ENCODE measurements at regions not wholly inside any gene's neighbourhood (a gene's known extent, or its start where the extent isn't known, plus 50 kb on each side); places are given as distances from the start of the nearest gene placed in this dataset.

GRCh38 chr2:239905884-239906654 lies 119.1 kb downstream of the NDUFA10 start:
- no peak for DNase-seq (ENCODE audit: low spot score)

GRCh38 chr2:239905306-239905705 lies 119.8 kb downstream of the NDUFA10 start:
- no peak for DNase-seq (ENCODE audit: low spot score)

GRCh38 chr2:239904496-239904895 lies 120.6 kb downstream of the NDUFA10 start:
- DNase-seq (ENCODE audit: low spot score) = no peak

- DNase-seq (ENCODE audit: low spot score) = no peak
Observed at GRCh38 chr2:239903803-239904202, 121.3 kb downstream of the NDUFA10 start.

GRCh38 chr2:239903210-239903609 lies 121.9 kb downstream of the NDUFA10 start:
- DNase-seq (ENCODE audit: low spot score) = no peak

- DNase-seq (ENCODE audit: low spot score) = no peak
Observed at GRCh38 chr2:239902749-239903201, 122.4 kb downstream of the NDUFA10 start.

GRCh38 chr2:239898292-239898925 lies 126.7 kb downstream of the NDUFA10 start:
- no peak for DNase-seq (ENCODE audit: low spot score)

- DNase-seq (ENCODE audit: low spot score) = no peak
Observed at GRCh38 chr2:239897596-239898235, 127.4 kb downstream of the NDUFA10 start.

- no peak for DNase-seq (ENCODE audit: low spot score)
Observed at GRCh38 chr2:239896075-239896474, 129.1 kb downstream of the NDUFA10 start.

GRCh38 chr2:239895669-239896068 lies 129.5 kb downstream of the NDUFA10 start:
- no peak for DNase-seq (ENCODE audit: low spot score)

GRCh38 chr2:239895116-239895515 lies 130.0 kb downstream of the NDUFA10 start:
- no peak for DNase-seq (ENCODE audit: low spot score)

GRCh38 chr2:239894276-239894675 lies 130.9 kb downstream of the NDUFA10 start:
- no peak for DNase-seq (ENCODE audit: low spot score)

- DNase-seq (ENCODE audit: low spot score) = peak; percentile 10
Observed at GRCh38 chr2:239893236-239893515, 132.0 kb downstream of the NDUFA10 start.

GRCh38 chr2:239892441-239893235 lies 132.5 kb downstream of the NDUFA10 start:
- DNase-seq (ENCODE audit: low spot score) = no peak

GRCh38 chr2:239891698-239892097 lies 133.4 kb downstream of the NDUFA10 start:
- DNase-seq (ENCODE audit: low spot score) = no peak

GRCh38 chr2:239890206-239890746 lies 134.9 kb downstream of the NDUFA10 start:
- DNase-seq (ENCODE audit: low spot score) = no peak

GRCh38 chr2:239889641-239890121 lies 135.5 kb downstream of the NDUFA10 start:
- no peak for DNase-seq (ENCODE audit: low spot score)

- DNase-seq (ENCODE audit: low spot score) = no peak
Observed at GRCh38 chr2:239887604-239888003, 137.5 kb downstream of the NDUFA10 start.

- DNase-seq (ENCODE audit: low spot score) = no peak
Observed at GRCh38 chr2:239886781-239887180, 138.4 kb downstream of the NDUFA10 start.

GRCh38 chr2:239884875-239885274 lies 140.3 kb downstream of the NDUFA10 start:
- DNase-seq (ENCODE audit: low spot score) = peak; percentile 23

GRCh38 chr2:239884051-239884405 lies 141.1 kb downstream of the NDUFA10 start:
- no peak for DNase-seq (ENCODE audit: low spot score)

Data from SW480 (cell line).